HEK293 (cell line): ENCODE measurements at regions not wholly inside any gene's neighbourhood (a gene's known extent, or its start where the extent isn't known, plus 50 kb on each side); places are given as distances from the start of the nearest gene placed in this dataset.

ENCODE experiments used
- CTCF ChIA-PET: fragments of 350-600 bp; formaldehyde crosslinking; extraction: SDS; loops from one replicate; lab custom pipeline; 2021; ENCODE audit warnings: antibody characterized with exemption; lab: Yijun Ruan, JAX
- POLR2A ChIA-PET: fragments of 300-600 bp; formaldehyde crosslinking; extraction: SDS; loops from one replicate; lab custom pipeline; 2020; ENCODE audit warnings: antibody characterized with exemption, inconsistent platforms; lab: Yijun Ruan, JAX
- H3K27ac ChIP-seq: fragments of 200-500 bp; sonication (Bioruptor generic); 2 replicates; pipeline ENCODE4 v1.5.1; 2014; ENCODE audit warnings: low read depth, low read length, control low read depth, inconsistent platforms; ENCODE audit errors: extremely low read depth
- H3K36me3 ChIP-seq, 2 experiments: fragments of 200-500 bp in 1 of 2; sonication (Bioruptor generic) in 1 of 2; 1 replicate in 1 of 2; 2 replicates in 1 of 2; pipeline ENCODE4 v1.5.1; 2014 to 2017; ENCODE audit warnings: inconsistent platforms in 2 of 2, low read length in 2 of 2; ENCODE audit not compliant: control insufficient read depth in 2 of 2, insufficient read depth in 1 of 2
- H3K4me1 ChIP-seq: fragments of 200-500 bp; sonication (Bioruptor generic); 2 replicates; pipeline ENCODE4 v1.5.1; 2014; ENCODE audit warnings: mild to moderate bottlenecking, low read length, inconsistent platforms; ENCODE audit not compliant: control insufficient read depth, insufficient read depth
- H3K4me3 ChIP-seq: 2 replicates; pipeline ENCODE4 v1.5.1; 2011; ENCODE audit warnings: low read depth, mild to moderate bottlenecking, control low read depth, low read length, moderate library complexity
- H3K9me3 ChIP-seq: fragments of 200-500 bp; sonication (Bioruptor generic); 2 replicates; pipeline ENCODE4 v1.5.1; 2014; ENCODE audit warnings: low read depth, low read length, inconsistent platforms; ENCODE audit not compliant: control insufficient read depth, insufficient read depth
- HOXD13 ChIP-seq: sonication (generic); formaldehyde crosslinking; IDR thresholded peaks from 2 replicates; pipeline ENCODE4 v1.8.0; 2022; ENCODE audit warnings: missing genetic modification reagents, borderline replicate concordance
- KLF7 ChIP-seq: fragments of 450-650 bp; formaldehyde crosslinking; IDR thresholded peaks from 2 replicates; pipeline ENCODE4 v1.5.1; 2016; ENCODE audit warnings: missing biosample characterization, missing genetic modification characterization, borderline replicate concordance
- REPIN1 ChIP-seq: fragments of 450-650 bp; formaldehyde crosslinking; IDR thresholded peaks from 2 replicates; pipeline ENCODE4 v1.5.1; 2017; ENCODE audit warnings: missing biosample characterization, missing genetic modification characterization, low read depth
- REST ChIP-seq: fragments of 450-650 bp; formaldehyde crosslinking; IDR thresholded peaks from 2 replicates; pipeline ENCODE4 v1.5.1; 2016; ENCODE audit warnings: missing biosample characterization, missing genetic modification characterization
- ZBTB21 ChIP-seq: fragments of 450-650 bp; formaldehyde crosslinking; IDR thresholded peaks from 2 replicates; pipeline ENCODE4 v1.5.1; 2017; ENCODE audit warnings: missing biosample characterization, missing genetic modification characterization
- ZBTB48 ChIP-seq: fragments of 450-650 bp; formaldehyde crosslinking; IDR thresholded peaks from 2 replicates; pipeline ENCODE4 v1.5.1; 2016; ENCODE audit warnings: missing biosample characterization, missing genetic modification characterization
- ZFP41 ChIP-seq: fragments of 450-650 bp; formaldehyde crosslinking; IDR thresholded peaks from 2 replicates; pipeline ENCODE4 v1.5.1; 2016; ENCODE audit warnings: missing biosample characterization, missing genetic modification characterization, borderline replicate concordance
- ZNF10 ChIP-seq: fragments of 450-650 bp; formaldehyde crosslinking; IDR thresholded peaks from 2 replicates; pipeline ENCODE4 v1.5.1; 2017; ENCODE audit warnings: missing biosample characterization, missing genetic modification characterization
- ZNF23 ChIP-seq: fragments of 450-650 bp; formaldehyde crosslinking; IDR thresholded peaks from 2 replicates; pipeline ENCODE4 v1.5.1; 2016; ENCODE audit warnings: missing biosample characterization, missing genetic modification characterization, borderline replicate concordance
- ZNF292 ChIP-seq: fragments of 450-650 bp; formaldehyde crosslinking; IDR thresholded peaks from 2 replicates; pipeline ENCODE4 v1.5.1; 2016; ENCODE audit warnings: low read depth, missing biosample characterization, missing genetic modification characterization, borderline replicate concordance
- ZNF302 ChIP-seq: fragments of 450-650 bp; formaldehyde crosslinking; IDR thresholded peaks from 2 replicates; pipeline ENCODE4 v1.5.1; 2016; ENCODE audit warnings: missing biosample characterization, missing genetic modification characterization, low read depth
- ZNF48 ChIP-seq: fragments of 450-650 bp; formaldehyde crosslinking; IDR thresholded peaks from 2 replicates; pipeline ENCODE4 v1.5.1; 2016; ENCODE audit warnings: missing biosample characterization, missing genetic modification characterization
- ZNF585B ChIP-seq: fragments of 450-650 bp; formaldehyde crosslinking; IDR thresholded peaks from 2 replicates; pipeline ENCODE4 v1.5.1; 2016; ENCODE audit warnings: missing biosample characterization, missing genetic modification characterization
- ZNF639 ChIP-seq: fragments of 450-650 bp; formaldehyde crosslinking; IDR thresholded peaks from 2 replicates; pipeline ENCODE4 v1.5.1; 2016; ENCODE audit warnings: missing biosample characterization, missing genetic modification characterization
- ZNF701 ChIP-seq: fragments of 450-650 bp; formaldehyde crosslinking; IDR thresholded peaks from 2 replicates; pipeline ENCODE4 v1.5.1; 2016; ENCODE audit warnings: missing biosample characterization, missing genetic modification characterization
- ZSCAN16 ChIP-seq: fragments of 450-650 bp; formaldehyde crosslinking; IDR thresholded peaks from 2 replicates; pipeline ENCODE4 v1.5.1; 2016; ENCODE audit warnings: missing biosample characterization, missing genetic modification characterization
- ZSCAN23 ChIP-seq: fragments of 450-650 bp; formaldehyde crosslinking; IDR thresholded peaks from 2 replicates; pipeline ENCODE4 v1.5.1; 2016; ENCODE audit warnings: missing biosample characterization, missing genetic modification characterization
- TF ChIP-seq, protein P1 (sequence below): fragments of 450-650 bp; formaldehyde crosslinking; IDR thresholded peaks from 2 replicates; pipeline ENCODE4 v1.5.1; 2016; ENCODE audit warnings: missing biosample characterization, missing genetic modification characterization
- TF ChIP-seq, protein P2 (sequence below): fragments of 450-650 bp; formaldehyde crosslinking; IDR thresholded peaks from 2 replicates; pipeline ENCODE4 v1.5.1; 2016; ENCODE audit warnings: missing biosample characterization, missing genetic modification characterization, low read depth
- TF ChIP-seq, protein P3 (sequence below): fragments of 450-650 bp; formaldehyde crosslinking; IDR thresholded peaks from 2 replicates; pipeline ENCODE4 v1.5.1; 2017; ENCODE audit warnings: missing biosample characterization, missing genetic modification characterization

- TF ChIP-seq REPIN1 (tag by site-specific recombination) (no peak), ZNF23 (tag by site-specific recombination) (no peak)
These were observed 1629.2 kb upstream of the ADGRL3 start (continued) for GRCh38 chr4:59570860-59571476.

- H3K4me1 ChIP-seq: no peaks in the 10 kb centered on the region
- POLR2A ChIA-PET: no interaction called here
- no peak overlapping the region for H3K27ac ChIP-seq
These were observed 1628.2 kb upstream of the ADGRL3 start for GRCh38 chr4:59571805-59572430.

DNA sequence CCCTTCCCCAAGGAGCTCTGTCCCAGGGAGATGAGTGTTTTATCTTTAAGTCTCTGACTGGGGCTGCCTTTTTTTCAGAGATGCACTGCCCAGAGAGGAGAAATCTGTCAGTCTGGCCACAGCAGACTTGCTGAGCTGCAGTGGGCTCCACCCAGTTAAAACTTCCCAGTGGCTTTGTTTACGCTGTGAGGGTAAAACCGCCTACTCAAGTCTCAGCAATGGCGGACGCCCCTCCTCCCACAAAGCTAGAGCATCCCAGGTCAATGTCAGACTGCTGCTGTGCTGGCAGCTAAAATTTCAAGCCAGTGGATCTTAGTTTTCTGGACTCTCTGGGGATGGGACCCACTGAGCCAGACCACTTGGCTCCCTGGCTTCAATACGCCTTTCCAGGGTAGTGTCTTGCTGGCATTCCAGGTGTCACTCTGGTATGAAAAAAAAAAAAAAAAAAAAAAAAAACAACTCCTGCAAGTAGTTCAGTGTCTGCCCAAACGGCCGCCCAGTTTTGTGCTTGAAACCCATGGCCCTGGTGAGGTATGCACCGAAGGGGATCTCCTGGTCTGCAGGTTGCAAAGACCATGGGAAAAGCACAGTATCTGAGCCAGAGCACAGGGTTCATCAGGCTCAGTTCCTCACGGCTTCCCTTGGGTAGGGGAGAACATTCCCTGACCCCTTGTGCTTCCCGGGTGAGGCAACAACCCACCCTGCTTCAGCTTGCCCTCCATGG, 1616.1 kb upstream of the ADGRL3 start:
- ChIA-PET CTCF (no interaction called here), POLR2A (no interaction called here)
- no peaks in the 10 kb centered on the region for H3K36me3 ChIP-seq
- no peaks in the 10 kb centered on the region for H3K4me1 ChIP-seq
- no peaks in the 10 kb centered on the region for H3K9me3 ChIP-seq
- H3K27ac ChIP-seq: no peak overlapping the region
- no peak overlapping the region for H3K4me3 ChIP-seq
- no peak for TF ChIP-seq ZNF639
- TF ChIP-seq KLF7 (tag by site-specific recombination): no peak
- no peak for TF ChIP-seq ZNF701 (tag by site-specific recombination)
- TF ChIP-seq, protein P1, sequence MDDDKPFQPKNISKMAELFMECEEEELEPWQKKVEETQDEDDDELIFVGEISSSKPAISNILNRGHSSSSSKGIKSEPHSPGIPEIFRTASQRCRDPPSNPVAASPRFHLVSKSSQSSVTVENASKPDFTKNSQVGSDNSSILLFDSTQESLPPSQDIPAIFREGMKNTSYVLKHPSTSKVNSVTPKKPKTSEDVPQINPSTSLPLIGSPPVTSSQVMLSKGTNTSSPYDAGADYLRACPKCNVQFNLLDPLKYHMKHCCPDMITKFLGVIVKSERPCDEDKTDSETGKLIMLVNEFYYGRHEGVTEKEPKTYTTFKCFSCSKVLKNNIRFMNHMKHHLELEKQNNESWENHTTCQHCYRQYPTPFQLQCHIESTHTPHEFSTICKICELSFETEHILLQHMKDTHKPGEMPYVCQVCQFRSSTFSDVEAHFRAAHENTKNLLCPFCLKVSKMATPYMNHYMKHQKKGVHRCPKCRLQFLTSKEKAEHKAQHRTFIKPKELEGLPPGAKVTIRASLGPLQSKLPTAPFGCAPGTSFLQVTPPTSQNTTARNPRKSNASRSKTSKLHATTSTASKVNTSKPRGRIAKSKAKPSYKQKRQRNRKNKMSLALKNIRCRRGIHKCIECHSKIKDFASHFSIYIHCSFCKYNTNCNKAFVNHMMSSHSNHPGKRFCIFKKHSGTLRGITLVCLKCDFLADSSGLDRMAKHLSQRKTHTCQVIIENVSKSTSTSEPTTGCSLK (tag by site-specific recombination): no peak
- TF ChIP-seq REST (tag by site-specific recombination): no peak
- no peak for TF ChIP-seq ZSCAN23
- no peak for TF ChIP-seq ZNF292 (tag by site-specific recombination)
- TF ChIP-seq, protein P2, sequence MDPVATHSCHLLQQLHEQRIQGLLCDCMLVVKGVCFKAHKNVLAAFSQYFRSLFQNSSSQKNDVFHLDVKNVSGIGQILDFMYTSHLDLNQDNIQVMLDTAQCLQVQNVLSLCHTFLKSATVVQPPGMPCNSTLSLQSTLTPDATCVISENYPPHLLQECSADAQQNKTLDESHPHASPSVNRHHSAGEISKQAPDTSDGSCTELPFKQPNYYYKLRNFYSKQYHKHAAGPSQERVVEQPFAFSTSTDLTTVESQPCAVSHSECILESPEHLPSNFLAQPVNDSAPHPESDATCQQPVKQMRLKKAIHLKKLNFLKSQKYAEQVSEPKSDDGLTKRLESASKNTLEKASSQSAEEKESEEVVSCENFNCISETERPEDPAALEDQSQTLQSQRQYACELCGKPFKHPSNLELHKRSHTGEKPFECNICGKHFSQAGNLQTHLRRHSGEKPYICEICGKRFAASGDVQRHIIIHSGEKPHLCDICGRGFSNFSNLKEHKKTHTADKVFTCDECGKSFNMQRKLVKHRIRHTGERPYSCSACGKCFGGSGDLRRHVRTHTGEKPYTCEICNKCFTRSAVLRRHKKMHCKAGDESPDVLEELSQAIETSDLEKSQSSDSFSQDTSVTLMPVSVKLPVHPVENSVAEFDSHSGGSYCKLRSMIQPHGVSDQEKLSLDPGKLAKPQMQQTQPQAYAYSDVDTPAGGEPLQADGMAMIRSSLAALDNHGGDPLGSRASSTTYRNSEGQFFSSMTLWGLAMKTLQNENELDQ (tag by site-specific recombination): no peak
- TF ChIP-seq ZFP41: no peak
- no peak for TF ChIP-seq ZNF302
- TF ChIP-seq ZNF10 (tag by site-specific recombination): no peak

More at GRCh38 chr4:59571805-59572430, 1628.2 kb upstream of the ADGRL3 start:
- no peaks in the 10 kb centered on the region for H3K9me3 ChIP-seq
- H3K36me3 ChIP-seq: no peaks in the 10 kb centered on the region
- no peak for TF ChIP-seq HOXD13 (CRISPR knock-in tag)
- no peak for TF ChIP-seq ZBTB21 (tag by site-specific recombination)
- TF ChIP-seq ZBTB48: no peak
- TF ChIP-seq, protein P3, sequence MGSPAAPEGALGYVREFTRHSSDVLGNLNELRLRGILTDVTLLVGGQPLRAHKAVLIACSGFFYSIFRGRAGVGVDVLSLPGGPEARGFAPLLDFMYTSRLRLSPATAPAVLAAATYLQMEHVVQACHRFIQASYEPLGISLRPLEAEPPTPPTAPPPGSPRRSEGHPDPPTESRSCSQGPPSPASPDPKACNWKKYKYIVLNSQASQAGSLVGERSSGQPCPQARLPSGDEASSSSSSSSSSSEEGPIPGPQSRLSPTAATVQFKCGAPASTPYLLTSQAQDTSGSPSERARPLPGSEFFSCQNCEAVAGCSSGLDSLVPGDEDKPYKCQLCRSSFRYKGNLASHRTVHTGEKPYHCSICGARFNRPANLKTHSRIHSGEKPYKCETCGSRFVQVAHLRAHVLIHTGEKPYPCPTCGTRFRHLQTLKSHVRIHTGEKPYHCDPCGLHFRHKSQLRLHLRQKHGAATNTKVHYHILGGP: no peak
- no peak for TF ChIP-seq ZNF48
- no peak for TF ChIP-seq ZSCAN16 (tag by site-specific recombination)
- no peak for TF ChIP-seq ZNF585B (tag by site-specific recombination)
- no peak overlapping the region for H3K4me3 ChIP-seq
- CTCF ChIA-PET: no interaction called here
